Uterus (tissue), 3 donors: ENCODE measurements at regions not wholly inside any gene's neighbourhood (a gene's known extent, or its start where the extent isn't known, plus 50 kb on each side); places are given as distances from the start of the nearest gene placed in this dataset.

ENCODE experiments used
- DNase-seq, 2 donors: peaks; one replicate each; pipeline ENCODE4 v3.0.0-alpha.2; 2019 to 2020
- H3K27ac ChIP-seq, 2 donors: fragments of 200-600 bp; sonication (generic); 1 replicate in 1 of 2; 2 replicates in 1 of 2; pipeline ENCODE4 v1.5.1; 2016 to 2018
- H3K27me3 ChIP-seq, 2 donors: fragments of 200-600 bp; sonication (generic); one replicate each; pipeline ENCODE4 v1.5.1; 2018 to 2019; ENCODE audit warnings: control low read depth in 1 of 2
- H3K36me3 ChIP-seq, 2 donors: fragments of 200-600 bp; sonication (generic); one replicate each; pipeline ENCODE4 v1.5.1; 2019; ENCODE audit warnings: control low read depth in 1 of 2
- H3K4me1 ChIP-seq, 2 donors: fragments of 200-600 bp; sonication (generic); one replicate each; pipeline ENCODE4 v1.5.1; 2018 to 2019; ENCODE audit warnings: control low read depth in 1 of 2
- H3K4me3 ChIP-seq, 2 donors: fragments of 200-600 bp; sonication (generic); 1 replicate in 1 of 2; 2 replicates in 1 of 2; pipeline ENCODE4 v1.5.1; 2018 to 2019; ENCODE audit warnings: mild to moderate bottlenecking in 1 of 2
- H3K9me3 ChIP-seq, 2 donors: fragments of 200-600 bp; sonication (generic); one replicate each; pipeline ENCODE4 v1.5.1; 2019; ENCODE audit warnings: control low read depth in 1 of 2
- POLR2A ChIP-seq, 2 donors: fragments of 450-650 bp; IDR thresholded peaks; one replicate each; pipeline ENCODE4 v1.6.1; 2016; ENCODE audit warnings: antibody characterized with exemption in 2 of 2, mild to moderate bottlenecking in 1 of 2, moderate library complexity in 1 of 2
- intact Hi-C: fragments of 100-400 bp; cut with DNase I; formaldehyde crosslinking; loops from one replicate; pipeline ENCODE4 v1.15.1; 2023; ENCODE audit warnings: low total_unique reads
- TF ChIP-seq, protein P1 (sequence below), 4 experiments: fragments of 200-600 bp in 2 of 4; fragments of 450-650 bp in 2 of 4; sonication (generic) in 2 of 4; IDR thresholded peaks; one replicate each; pipeline ENCODE4 v1.5.1; 2016 to 2019; ENCODE audit warnings: antibody characterized with exemption in 4 of 4, mild to moderate bottlenecking in 2 of 4, moderate library complexity in 1 of 4
- donor health status: DM: yes; HTN: yes; CAD: no.

DNA sequence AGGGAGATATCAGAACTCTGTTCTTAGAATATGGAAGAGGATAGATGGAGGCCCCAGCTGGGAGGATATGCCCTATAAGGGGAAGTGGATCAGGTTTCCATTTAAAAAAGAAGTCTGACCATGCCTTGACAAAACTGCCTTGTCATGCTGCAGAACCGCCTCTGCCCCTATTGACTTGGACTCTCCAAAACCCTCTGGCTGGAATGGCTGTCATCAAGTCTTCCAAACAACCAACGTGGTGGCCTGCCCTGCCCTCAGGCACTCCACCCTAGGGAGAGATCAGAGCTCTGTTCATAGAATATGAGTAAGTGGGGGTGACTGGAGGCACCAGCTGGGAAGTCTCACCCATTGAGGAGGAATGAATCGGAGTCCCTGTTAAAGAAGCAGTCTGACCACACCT lies 114.9 kb downstream of the VSIG4 start:
- no peak for DNase-seq

DNA sequence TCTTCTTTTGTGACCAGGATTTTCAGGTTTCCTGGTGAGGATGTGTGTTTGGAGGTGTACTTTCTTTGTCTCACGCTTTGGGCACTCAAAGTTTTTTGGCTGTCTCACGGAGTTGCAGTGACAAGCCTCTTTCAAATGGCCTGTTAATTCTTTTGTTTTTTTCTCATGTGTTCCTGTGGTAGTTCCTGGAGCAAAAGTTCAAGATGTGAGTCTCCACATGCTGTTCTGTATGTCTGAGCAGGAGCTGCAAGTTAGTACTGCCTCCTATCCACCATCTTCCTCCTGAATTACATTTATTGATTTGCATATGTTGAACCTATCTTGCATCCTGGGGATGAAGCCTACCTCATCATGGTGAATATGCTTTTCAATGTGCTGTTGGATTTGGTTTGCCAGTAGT lies 118.5 kb downstream of the VSIG4 start:
- H3K27ac ChIP-seq: no peak overlapping the region
- intact Hi-C loops: no loop called here
- TF ChIP-seq, protein P1, sequence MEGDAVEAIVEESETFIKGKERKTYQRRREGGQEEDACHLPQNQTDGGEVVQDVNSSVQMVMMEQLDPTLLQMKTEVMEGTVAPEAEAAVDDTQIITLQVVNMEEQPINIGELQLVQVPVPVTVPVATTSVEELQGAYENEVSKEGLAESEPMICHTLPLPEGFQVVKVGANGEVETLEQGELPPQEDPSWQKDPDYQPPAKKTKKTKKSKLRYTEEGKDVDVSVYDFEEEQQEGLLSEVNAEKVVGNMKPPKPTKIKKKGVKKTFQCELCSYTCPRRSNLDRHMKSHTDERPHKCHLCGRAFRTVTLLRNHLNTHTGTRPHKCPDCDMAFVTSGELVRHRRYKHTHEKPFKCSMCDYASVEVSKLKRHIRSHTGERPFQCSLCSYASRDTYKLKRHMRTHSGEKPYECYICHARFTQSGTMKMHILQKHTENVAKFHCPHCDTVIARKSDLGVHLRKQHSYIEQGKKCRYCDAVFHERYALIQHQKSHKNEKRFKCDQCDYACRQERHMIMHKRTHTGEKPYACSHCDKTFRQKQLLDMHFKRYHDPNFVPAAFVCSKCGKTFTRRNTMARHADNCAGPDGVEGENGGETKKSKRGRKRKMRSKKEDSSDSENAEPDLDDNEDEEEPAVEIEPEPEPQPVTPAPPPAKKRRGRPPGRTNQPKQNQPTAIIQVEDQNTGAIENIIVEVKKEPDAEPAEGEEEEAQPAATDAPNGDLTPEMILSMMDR (IDR thresholded peaks at IDR 0.05): no peak
- TF ChIP-seq POLR2A (IDR thresholded peaks at IDR 0.05): no peak
- H3K9me3 ChIP-seq: no peaks in the 10 kb centered on the region
- H3K4me1 ChIP-seq: no peaks in the 10 kb centered on the region
- H3K4me3 ChIP-seq: no peak overlapping the region
- no peaks in the 10 kb centered on the region for H3K27me3 ChIP-seq
- no peak for DNase-seq
- no peaks in the 10 kb centered on the region for H3K36me3 ChIP-seq

More for the DNA sequence above, 114.9 kb downstream of the VSIG4 start:
- H3K27ac ChIP-seq: no peak overlapping the region
- intact Hi-C loops: no loop called here
- no peaks in the 10 kb centered on the region for H3K9me3 ChIP-seq
- H3K4me1 ChIP-seq: no peaks in the 10 kb centered on the region
- H3K4me3 ChIP-seq: no peak overlapping the region
- no peak for TF ChIP-seq POLR2A (IDR thresholded peaks at IDR 0.05)
- TF ChIP-seq, protein P1 (IDR thresholded peaks at IDR 0.05): no peak
- H3K36me3 ChIP-seq: no peaks in the 10 kb centered on the region
- H3K27me3 ChIP-seq: no peaks in the 10 kb centered on the region

DNA sequence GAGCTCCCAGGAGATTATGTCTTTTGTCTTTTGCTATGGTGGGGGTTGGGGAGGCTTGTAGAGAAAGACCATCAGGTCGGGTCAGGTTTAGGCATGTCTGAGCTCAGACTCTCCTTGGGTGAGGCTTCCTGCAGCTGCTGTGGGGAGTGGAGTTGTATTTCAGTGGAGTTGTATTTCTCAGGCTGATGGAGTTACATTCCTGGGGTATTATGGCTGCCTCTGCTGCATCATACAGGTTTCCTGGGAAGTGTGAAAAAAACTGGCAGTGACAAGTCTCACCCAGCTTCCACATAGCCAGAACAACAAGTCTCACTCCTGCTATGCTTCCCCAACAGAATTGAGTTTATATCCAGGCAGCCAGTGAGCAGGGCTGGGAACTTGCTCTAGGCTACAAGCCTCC lies 119.3 kb downstream of the VSIG4 start:
- TF ChIP-seq, protein P1 (IDR thresholded peaks at IDR 0.05): no peak
- no peak for TF ChIP-seq POLR2A (IDR thresholded peaks at IDR 0.05)
- intact Hi-C loops: no loop called here

DNA sequence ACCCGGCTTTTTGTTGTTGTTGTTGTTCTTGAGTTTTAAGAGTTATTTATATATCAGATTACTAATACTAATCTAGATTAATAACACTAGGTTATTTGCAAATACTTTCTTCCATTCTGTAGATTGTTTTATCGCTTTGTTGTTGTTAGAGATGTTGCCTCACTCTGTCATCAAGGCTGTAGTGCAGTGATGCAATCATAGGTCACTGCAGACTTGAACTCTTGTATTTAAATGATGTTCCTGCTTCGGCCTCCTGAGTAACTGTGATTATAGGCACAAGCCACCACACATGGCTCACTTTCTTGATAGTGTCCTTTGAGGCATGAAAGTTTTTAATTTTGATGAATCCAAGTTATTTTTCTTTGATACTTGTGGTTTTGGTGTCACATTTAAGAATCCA lies 129.0 kb downstream of the VSIG4 start:
- TF ChIP-seq, protein P1 (IDR thresholded peaks at IDR 0.05): no peak
- Histone ChIP-seq H3K4me1 (no peaks in the 10 kb centered on the region), H3K36me3 (no peaks in the 10 kb centered on the region), H3K4me3 (no peak overlapping the region), H3K27ac (no peak overlapping the region), H3K27me3 (no peaks in the 10 kb centered on the region), H3K9me3 (peaks cover 0 to 3% of the 10 kb centered on the region in 2 donors)
- no peak for DNase-seq
- intact Hi-C loops: no loop called here

More for the DNA sequence above, 119.3 kb downstream of the VSIG4 start:
- H3K36me3 ChIP-seq: no peaks in the 10 kb centered on the region
- DNase-seq: no peak
- no peak overlapping the region for H3K4me3 ChIP-seq
- H3K27ac ChIP-seq: no peak overlapping the region
- H3K27me3 ChIP-seq: no peaks in the 10 kb centered on the region
- no peaks in the 10 kb centered on the region for H3K9me3 ChIP-seq
- H3K4me1 ChIP-seq: no peaks in the 10 kb centered on the region

DNA sequence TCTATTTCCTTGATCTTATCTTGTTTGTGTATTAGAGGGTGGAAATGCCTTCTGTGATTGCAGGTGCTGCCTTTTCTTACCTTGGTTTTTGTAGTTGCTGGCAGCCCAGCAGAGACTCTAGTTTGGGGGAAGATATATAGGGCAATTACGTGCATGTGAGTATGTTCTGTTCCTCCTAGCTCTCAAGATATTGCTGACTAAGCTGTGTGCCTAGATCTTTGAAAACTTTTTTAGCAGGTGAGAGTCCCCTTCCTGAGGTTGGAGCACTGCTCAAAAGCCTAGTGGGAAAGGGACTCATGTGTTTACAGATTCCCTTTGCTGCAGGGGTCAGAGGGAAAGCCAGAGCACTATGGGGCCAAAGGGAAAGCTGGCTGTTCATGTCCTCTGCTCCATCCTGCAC lies 136.1 kb downstream of the VSIG4 start:
- no peak for DNase-seq
- intact Hi-C loops: no loop called here
- Histone ChIP-seq H3K36me3 (no peaks in the 10 kb centered on the region), H3K27me3 (no peaks in the 10 kb centered on the region), H3K27ac (no peak overlapping the region), H3K4me1 (no peaks in the 10 kb centered on the region), H3K9me3 (no peaks in the 10 kb centered on the region), H3K4me3 (no peak overlapping the region)
- no peak for TF ChIP-seq POLR2A (IDR thresholded peaks at IDR 0.05)
- TF ChIP-seq, protein P1 (IDR thresholded peaks at IDR 0.05): no peak
